ENCODE measurements at regions not wholly inside any gene's neighbourhood (a gene's known extent, or its start where the extent isn't known, plus 50 kb on each side); places are given as distances from the start of the nearest gene placed in this dataset.

DNA sequence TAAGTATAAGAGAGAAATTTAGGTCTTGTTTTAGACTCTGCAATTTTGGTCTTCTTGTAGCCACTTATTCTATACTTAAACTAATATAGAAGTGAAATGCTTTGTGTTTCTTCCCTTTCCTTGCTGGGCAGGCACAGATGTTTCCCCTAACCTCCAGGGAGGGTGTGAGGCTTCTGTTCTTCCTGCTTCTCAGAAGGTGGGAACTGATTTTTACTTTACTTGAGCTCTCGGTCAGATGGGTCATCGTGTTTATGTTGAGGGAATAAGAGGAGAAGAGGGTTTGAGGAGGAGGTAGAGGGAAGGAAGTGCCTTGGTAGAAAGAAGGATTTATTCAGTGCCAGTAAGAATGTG is 92.5 kb upstream of the CXCR4 start:
- TF ChIP-seq, protein P1, sequence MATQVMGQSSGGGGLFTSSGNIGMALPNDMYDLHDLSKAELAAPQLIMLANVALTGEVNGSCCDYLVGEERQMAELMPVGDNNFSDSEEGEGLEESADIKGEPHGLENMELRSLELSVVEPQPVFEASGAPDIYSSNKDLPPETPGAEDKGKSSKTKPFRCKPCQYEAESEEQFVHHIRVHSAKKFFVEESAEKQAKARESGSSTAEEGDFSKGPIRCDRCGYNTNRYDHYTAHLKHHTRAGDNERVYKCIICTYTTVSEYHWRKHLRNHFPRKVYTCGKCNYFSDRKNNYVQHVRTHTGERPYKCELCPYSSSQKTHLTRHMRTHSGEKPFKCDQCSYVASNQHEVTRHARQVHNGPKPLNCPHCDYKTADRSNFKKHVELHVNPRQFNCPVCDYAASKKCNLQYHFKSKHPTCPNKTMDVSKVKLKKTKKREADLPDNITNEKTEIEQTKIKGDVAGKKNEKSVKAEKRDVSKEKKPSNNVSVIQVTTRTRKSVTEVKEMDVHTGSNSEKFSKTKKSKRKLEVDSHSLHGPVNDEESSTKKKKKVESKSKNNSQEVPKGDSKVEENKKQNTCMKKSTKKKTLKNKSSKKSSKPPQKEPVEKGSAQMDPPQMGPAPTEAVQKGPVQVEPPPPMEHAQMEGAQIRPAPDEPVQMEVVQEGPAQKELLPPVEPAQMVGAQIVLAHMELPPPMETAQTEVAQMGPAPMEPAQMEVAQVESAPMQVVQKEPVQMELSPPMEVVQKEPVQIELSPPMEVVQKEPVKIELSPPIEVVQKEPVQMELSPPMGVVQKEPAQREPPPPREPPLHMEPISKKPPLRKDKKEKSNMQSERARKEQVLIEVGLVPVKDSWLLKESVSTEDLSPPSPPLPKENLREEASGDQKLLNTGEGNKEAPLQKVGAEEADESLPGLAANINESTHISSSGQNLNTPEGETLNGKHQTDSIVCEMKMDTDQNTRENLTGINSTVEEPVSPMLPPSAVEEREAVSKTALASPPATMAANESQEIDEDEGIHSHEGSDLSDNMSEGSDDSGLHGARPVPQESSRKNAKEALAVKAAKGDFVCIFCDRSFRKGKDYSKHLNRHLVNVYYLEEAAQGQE (IDR thresholded peaks at IDR 0.05; ENCODE audit: insufficient read depth in 1 of 2, low read depth in 2 of 2, low read length in 2 of 2): no peak
- no peak for TF ChIP-seq FOXP2 (optimal IDR thresholded peaks at IDR 0.05; ENCODE audit: borderline replicate concordance, extremely low read depth, extremely low read length, insufficient read depth)

GRCh38 chr2:136209561-136210454 is 91.9 kb upstream of the CXCR4 start:
- TF ChIP-seq POLR2AphosphoS5 (IDR thresholded peaks at IDR 0.05; ENCODE audit: low read depth, low read length): no peak
- TF ChIP-seq TAF1 (IDR thresholded peaks at IDR 0.05; ENCODE audit: borderline replicate concordance, insufficient read depth, low read length): no peak
- TF ChIP-seq, protein P1 (IDR thresholded peaks at IDR 0.05; ENCODE audit: insufficient read depth in 1 of 2, low read depth in 2 of 2, low read length in 2 of 2): no peak
- no peak for TF ChIP-seq FOXP2 (optimal IDR thresholded peaks at IDR 0.05; ENCODE audit: borderline replicate concordance, extremely low read depth, extremely low read length, insufficient read depth)
- no peak for TF ChIP-seq SIN3A (IDR thresholded peaks at IDR 0.05; ENCODE audit: borderline replicate concordance, insufficient read depth, low read length)

- TF ChIP-seq POLR2AphosphoS5 (IDR thresholded peaks at IDR 0.05; ENCODE audit: low read depth, low read length) (no peak), FOXP2 (optimal IDR thresholded peaks at IDR 0.05; ENCODE audit: borderline replicate concordance, extremely low read depth, extremely low read length, insufficient read depth) (no peak), SIN3A (IDR thresholded peaks at IDR 0.05; ENCODE audit: borderline replicate concordance, insufficient read depth, low read length) (no peak), TAF1 (IDR thresholded peaks at IDR 0.05; ENCODE audit: borderline replicate concordance, insufficient read depth, low read length) (no peak)
- TF ChIP-seq, protein P1 (IDR thresholded peaks at IDR 0.05; ENCODE audit: insufficient read depth in 1 of 2, low read depth in 2 of 2, low read length in 2 of 2): no peak
Observed at GRCh38 chr2:136208682-136209420, 90.9 kb upstream of the CXCR4 start.

GRCh38 chr2:136207665-136208064 is 89.7 kb upstream of the CXCR4 start:
- TF ChIP-seq FOXP2 (optimal IDR thresholded peaks at IDR 0.05; ENCODE audit: borderline replicate concordance, extremely low read depth, extremely low read length, insufficient read depth) (no peak), SIN3A (IDR thresholded peaks at IDR 0.05; ENCODE audit: borderline replicate concordance, insufficient read depth, low read length) (no peak), POLR2AphosphoS5 (IDR thresholded peaks at IDR 0.05; ENCODE audit: low read depth, low read length) (no peak), TAF1 (IDR thresholded peaks at IDR 0.05; ENCODE audit: borderline replicate concordance, insufficient read depth, low read length) (no peak)
- TF ChIP-seq, protein P1 (IDR thresholded peaks at IDR 0.05; ENCODE audit: insufficient read depth in 1 of 2, low read depth in 2 of 2, low read length in 2 of 2): no peak
